Heart right ventricle (tissue), 16 donors: ENCODE measurements at regions not wholly inside any gene's neighbourhood (a gene's known extent, or its start where the extent isn't known, plus 50 kb on each side); places are given as distances from the start of the nearest gene placed in this dataset.

ENCODE experiments used
- ATAC-seq, 8 donors: fragments of 200-7000 bp; cut with Tn5 transposase; one replicate each; pipeline ENCODE4 v1.9.1; 2020; ENCODE audit warnings: mild to moderate bottlenecking in 8 of 8, moderate library complexity in 8 of 8, moderate number of reproducible peaks in 1 of 8
- DNase-seq, 2 donors: peaks; one replicate each; pipeline ENCODE4 v3.0.0-alpha.2; 2020
- H3K27ac ChIP-seq, 10 donors: fragments of 200-600 bp; sonication (generic) in 2 of 10; one replicate each; pipeline versions ENCODE4 v1.5.0 to v1.8.0; 2020 to 2022; ENCODE audit warnings: mild to moderate bottlenecking in 3 of 10
- H3K27me3 ChIP-seq, 7 donors: fragments of 200-600 bp; one replicate each; pipeline ENCODE4 v1.8.0; 2021 to 2022; ENCODE audit warnings: mild to moderate bottlenecking in 2 of 7
- H3K36me3 ChIP-seq, 9 donors: fragments of 200-600 bp; sonication (generic) in 1 of 9; one replicate each; pipeline versions ENCODE4 v1.5.0 to v1.8.0; 2020 to 2022; ENCODE audit warnings: mild to moderate bottlenecking in 2 of 9
- H3K4me1 ChIP-seq, 9 donors: fragments of 200-600 bp; sonication (generic) in 1 of 9; one replicate each; pipeline versions ENCODE4 v1.5.0 to v1.8.0; 2020 to 2022; ENCODE audit warnings: mild to moderate bottlenecking in 4 of 9
- H3K4me3 ChIP-seq, 10 donors: fragments of 200-600 bp; sonication (generic) in 2 of 10; one replicate each; pipeline versions ENCODE4 v1.5.0 to v1.8.0; 2020 to 2022; ENCODE audit warnings: mild to moderate bottlenecking in 7 of 10, moderate library complexity in 2 of 10
- H3K9me3 ChIP-seq, 11 donors: fragments of 200-600 bp in 10 of 11; sonication (generic) in 2 of 11; one replicate each; pipeline versions ENCODE4 v1.5.0 to v1.8.0; 2013 to 2022; ENCODE audit warnings: mild to moderate bottlenecking in 2 of 11, control low read depth in 1 of 11, moderate library complexity in 1 of 11
- CTCF ChIP-seq, 9 donors: fragments of 200-600 bp; sonication (generic) in 2 of 9; IDR thresholded peaks; one replicate each; pipeline versions ENCODE4 v1.5.0 to v1.8.0; 2021 to 2022; ENCODE audit warnings: antibody characterized with exemption in 9 of 9, mild to moderate bottlenecking in 5 of 9, moderate library complexity in 1 of 9
- WGBS, 2 donors: extraction: QIAGEN DNeasy Blood & Tissue Kit; methylation state at CpG; one replicate each; pipeline ENCODE4 v1.1.7; 2013; ENCODE audit warnings: inconsistent platforms in 1 of 2; 5-methylcytosine and 5-hydroxymethylcytosine counted together
- intact Hi-C, 10 donors: fragments of 100-400 bp; cut with DNase I; formaldehyde crosslinking; loops; one replicate each; pipeline versions ENCODE4 v1.11.1 to v1.14.2; 2022
- donor health status: Arrhythmogenic right ventricular cardiomyopathy.
- donor health status: ischemic (EF 13 %, LVEDD 7.1; RV severe dilation, severe dysfunction).
- donor health status: healthy with polysubstance abuse.
- donor health status: DM: no; HTN: yes; CAD: no.
- donor health status: DM: no; HTN: no; CAD: no.
- donor health status: ischemic (EF 25% LVEDD 6.9; RV normal size, moderate dysfunction).
- donor health status: ischemic (EF 25% LVEDD 5.7; RV mildly dilated, moderate dysfunction).
- donor health status: healthy.
- donor health status: DM: yes; HTN: yes; CAD: no.
- donor health status: Ischemic cardiomyopathy.
- donor health status: ischemic (EF 35%, LVEDD 5.7; RV mildly dilated, moderate dysfunction).
- donor health status: nonischemic (EF 11% LVEDD 7.7; RV severe dilation, severe dysfunction).
- donor health status: DM: yes; HTN: yes; CAD: no.
- donor health status: PGD.
- donor health status: ischemic (EF 29% LVEDD 5.4; RV normal size, mild dysfunction).
- donor health status: nonischemic (EF 23%, LVEDD 6.1; RV moderate dilation, normal function).

- no peaks in the 10 kb centered on the region for H3K9me3 ChIP-seq
- no peaks in the 10 kb centered on the region for H3K36me3 ChIP-seq
- no peak overlapping the region for H3K4me3 ChIP-seq
- TF ChIP-seq CTCF (IDR thresholded peaks at IDR 0.05), result no peak
- WGBS, 2 donors, result 72 to 80% methylated on average over 5 of the region's 5 CpGs
- intact Hi-C loops, result loop anchor here in 3 of 10 donors (5.0 to 10.0 kb wide), 3 partner anchors 45 to 108 kb away; partner anchors contain the start of gene TLN2 (in 1 of the 3)
- H3K27me3 ChIP-seq, result no peaks in the 10 kb centered on the region
- no peak for DNase-seq
- ATAC-seq, result no peak
- H3K4me1 ChIP-seq, result peaks cover 9 to 70% (median 52%) of the 10 kb centered on the region in 9 donors
- peak overlapping the region in 4 of 10 donors; percentile 11 to 56 (median 15) for H3K27ac ChIP-seq
Observed at GRCh38 chr15:62502451-62502850, 337.4 kb upstream of the C2CD4B start.

GRCh38 chr15:62503451-62503850, 338.4 kb upstream of the C2CD4B start:
- Histone ChIP-seq H3K4me3 (no peak overlapping the region), H3K27ac (peak overlapping the region in 4 of 10 donors; percentile 16 to 56 (median 35)), H3K9me3 (no peaks in the 10 kb centered on the region), H3K36me3 (no peaks in the 10 kb centered on the region), H3K4me1 (peaks cover 9 to 71% (median 49%) of the 10 kb centered on the region in 9 donors), H3K27me3 (no peaks in the 10 kb centered on the region)
- intact Hi-C loops, result loop anchor here in 3 of 10 donors (5.0 to 10.0 kb wide), 3 partner anchors 46 to 109 kb away; partner anchors contain the start of gene TLN2 (in 1 of the 3)
- no peak for TF ChIP-seq CTCF (IDR thresholded peaks at IDR 0.05)
- no peak for ATAC-seq
- DNase-seq, result peak in 1 of 2 donors; percentile 43
- WGBS, 2 donors, result 35 to 57% methylated on average over 1 of the region's 1 CpG

GRCh38 chr15:62505762-62506161, 340.7 kb upstream of the C2CD4B start:
- H3K36me3 ChIP-seq, result no peaks in the 10 kb centered on the region
- peak overlapping the region; percentile 15 to 87 (median 86) for H3K27ac ChIP-seq
- TF ChIP-seq CTCF (IDR thresholded peaks at IDR 0.05), result no peak
- peak overlapping the region in 1 of 10 donors; percentile 5 for H3K4me3 ChIP-seq
- H3K9me3 ChIP-seq, result no peaks in the 10 kb centered on the region
- H3K4me1 ChIP-seq, result peaks cover 9 to 79% (median 45%) of the 10 kb centered on the region in 9 donors
- intact Hi-C loops, result loop anchor here in 4 of 10 donors (5.0 to 10.0 kb wide), 4 partner anchors 48 to 113 kb away; partner anchors contain the start of gene TLN2 (in 2 of the 4)
- ATAC-seq, result peak; percentile 51 to 79 (median 75)
- no peaks in the 10 kb centered on the region for H3K27me3 ChIP-seq
- DNase-seq, result peak in 1 of 2 donors; percentile 52
- 10 to 19% methylated on average over 6 of the region's 6 CpGs for WGBS, 2 donors

- peaks cover 9 to 85% (median 45%) of the 10 kb centered on the region in 9 donors for H3K4me1 ChIP-seq
- H3K36me3 ChIP-seq, result no peaks in the 10 kb centered on the region
- intact Hi-C loops, result loop anchor here in 4 of 10 donors (5.0 to 10.0 kb wide), 4 partner anchors 49 to 114 kb away; partner anchors contain the start of gene TLN2 (in 2 of the 4)
- H3K9me3 ChIP-seq, result no peaks in the 10 kb centered on the region
- H3K27me3 ChIP-seq, result no peaks in the 10 kb centered on the region
- WGBS, 2 donors, result 3 to 12% methylated on average over 1 of the region's 1 CpG
- ATAC-seq (peak; percentile 56 to 82 (median 76)), DNase-seq (peak in 1 of 2 donors; percentile 27)
- no peak for TF ChIP-seq CTCF (IDR thresholded peaks at IDR 0.05)
- H3K4me3 ChIP-seq, result peak overlapping the region in 2 of 10 donors; percentile 1 to 5
- H3K27ac ChIP-seq, result peak overlapping the region; percentile 15 to 87 (median 86)
Observed at GRCh38 chr15:62506217-62506805, 341.2 kb upstream of the C2CD4B start.
